Tibial artery (tissue), 4 donors: ENCODE measurements at regions not wholly inside any gene's neighbourhood (a gene's known extent, or its start where the extent isn't known, plus 50 kb on each side); places are given as distances from the start of the nearest gene placed in this dataset.
"Not testable (repeated sequence)": the region's sequence is repeated elsewhere in the genome, so short reads cannot be mapped to it uniquely, and the experiment has no call there.

Experiments
- DNase-seq, 2 donors: peaks; one replicate each; pipeline ENCODE4 v3.0.0-alpha.2; 2019
- H3K27ac ChIP-seq, 2 donors: fragments of 200-600 bp; sonication (generic) in 1 of 2; 1 replicate in 1 of 2; 2 replicates in 1 of 2; pipeline ENCODE4 v1.5.1; 2018 to 2019; ENCODE audit warnings: mild to moderate bottlenecking in 1 of 2
- H3K27me3 ChIP-seq, 2 donors: fragments of 200-600 bp; sonication (generic) in 1 of 2; one replicate each; pipeline versions ENCODE4 v1.5.1 to v1.6.0; 2016 to 2019
- H3K36me3 ChIP-seq, 3 donors: fragments of 200-600 bp; sonication (generic) in 2 of 3; one replicate each; pipeline ENCODE4 v1.5.1; 2016 to 2019; ENCODE audit warnings: mild to moderate bottlenecking in 2 of 3
- H3K4me1 ChIP-seq, 4 donors: fragments of 200-600 bp; sonication (generic) in 2 of 4; 1 replicate in 3 of 4; 2 replicates in 1 of 4; pipeline ENCODE4 v1.5.1; 2016 to 2019
- H3K4me3 ChIP-seq, 2 donors: fragments of 200-600 bp; sonication (generic) in 1 of 2; 1 replicate in 1 of 2; 2 replicates in 1 of 2; pipeline ENCODE4 v1.5.1; 2018 to 2019; ENCODE audit warnings: mild to moderate bottlenecking in 2 of 2
- H3K9me3 ChIP-seq, 3 donors: fragments of 200-600 bp; sonication (generic) in 1 of 3; one replicate each; pipeline ENCODE4 v1.5.1; 2016 to 2019
- intact Hi-C: fragments of 100-400 bp; cut with DNase I; formaldehyde crosslinking; loops from one replicate; pipeline ENCODE4 v1.15.0; 2023; ENCODE audit warnings: low total_unique reads
- TF ChIP-seq, protein P1 (sequence below), 2 experiments: fragments of 200-600 bp in 1 of 2; fragments of 450-650 bp in 1 of 2; IDR thresholded peaks; one replicate each; pipeline ENCODE4 v1.5.1; 2017 to 2019; ENCODE audit warnings: antibody characterized with exemption in 2 of 2, mild to moderate bottlenecking in 1 of 2, moderate library complexity in 1 of 2

DNA sequence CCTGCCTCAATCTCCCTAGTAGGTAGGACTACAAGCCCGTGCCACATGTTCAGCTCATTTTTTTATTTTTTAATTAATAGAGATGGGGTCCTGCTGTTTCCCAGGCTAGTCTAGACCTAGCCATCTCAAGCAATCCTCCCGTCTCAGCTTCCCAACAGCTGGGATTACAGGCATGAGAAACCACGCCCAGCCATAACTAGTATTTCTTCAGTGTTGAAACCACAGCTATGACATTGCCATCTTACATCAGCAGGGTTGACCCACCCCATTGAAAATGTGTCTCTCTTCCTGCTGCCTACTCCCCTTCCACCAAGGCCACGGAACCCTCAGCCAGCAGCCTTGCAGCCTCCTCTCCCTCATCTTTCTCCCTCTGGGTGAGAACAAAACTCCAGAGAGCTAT is 62.1 kb upstream of the ZNF746 start:
- TF ChIP-seq, protein P1, sequence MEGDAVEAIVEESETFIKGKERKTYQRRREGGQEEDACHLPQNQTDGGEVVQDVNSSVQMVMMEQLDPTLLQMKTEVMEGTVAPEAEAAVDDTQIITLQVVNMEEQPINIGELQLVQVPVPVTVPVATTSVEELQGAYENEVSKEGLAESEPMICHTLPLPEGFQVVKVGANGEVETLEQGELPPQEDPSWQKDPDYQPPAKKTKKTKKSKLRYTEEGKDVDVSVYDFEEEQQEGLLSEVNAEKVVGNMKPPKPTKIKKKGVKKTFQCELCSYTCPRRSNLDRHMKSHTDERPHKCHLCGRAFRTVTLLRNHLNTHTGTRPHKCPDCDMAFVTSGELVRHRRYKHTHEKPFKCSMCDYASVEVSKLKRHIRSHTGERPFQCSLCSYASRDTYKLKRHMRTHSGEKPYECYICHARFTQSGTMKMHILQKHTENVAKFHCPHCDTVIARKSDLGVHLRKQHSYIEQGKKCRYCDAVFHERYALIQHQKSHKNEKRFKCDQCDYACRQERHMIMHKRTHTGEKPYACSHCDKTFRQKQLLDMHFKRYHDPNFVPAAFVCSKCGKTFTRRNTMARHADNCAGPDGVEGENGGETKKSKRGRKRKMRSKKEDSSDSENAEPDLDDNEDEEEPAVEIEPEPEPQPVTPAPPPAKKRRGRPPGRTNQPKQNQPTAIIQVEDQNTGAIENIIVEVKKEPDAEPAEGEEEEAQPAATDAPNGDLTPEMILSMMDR (IDR thresholded peaks at IDR 0.05), result no peak
- DNase-seq, result no peak
- Histone ChIP-seq H3K4me3 (no peak overlapping the region), H3K27me3 (no peaks in the 10 kb centered on the region), H3K4me1 (no peaks in the 10 kb centered on the region), H3K27ac (no peak overlapping the region), H3K36me3 (peaks cover 21 to 38% (median 33%) of the 10 kb centered on the region in 3 donors), H3K9me3 (peaks cover 0 to 8% (median 0%) of the 10 kb centered on the region in 3 donors)
- intact Hi-C loops, result no loop called here

DNA sequence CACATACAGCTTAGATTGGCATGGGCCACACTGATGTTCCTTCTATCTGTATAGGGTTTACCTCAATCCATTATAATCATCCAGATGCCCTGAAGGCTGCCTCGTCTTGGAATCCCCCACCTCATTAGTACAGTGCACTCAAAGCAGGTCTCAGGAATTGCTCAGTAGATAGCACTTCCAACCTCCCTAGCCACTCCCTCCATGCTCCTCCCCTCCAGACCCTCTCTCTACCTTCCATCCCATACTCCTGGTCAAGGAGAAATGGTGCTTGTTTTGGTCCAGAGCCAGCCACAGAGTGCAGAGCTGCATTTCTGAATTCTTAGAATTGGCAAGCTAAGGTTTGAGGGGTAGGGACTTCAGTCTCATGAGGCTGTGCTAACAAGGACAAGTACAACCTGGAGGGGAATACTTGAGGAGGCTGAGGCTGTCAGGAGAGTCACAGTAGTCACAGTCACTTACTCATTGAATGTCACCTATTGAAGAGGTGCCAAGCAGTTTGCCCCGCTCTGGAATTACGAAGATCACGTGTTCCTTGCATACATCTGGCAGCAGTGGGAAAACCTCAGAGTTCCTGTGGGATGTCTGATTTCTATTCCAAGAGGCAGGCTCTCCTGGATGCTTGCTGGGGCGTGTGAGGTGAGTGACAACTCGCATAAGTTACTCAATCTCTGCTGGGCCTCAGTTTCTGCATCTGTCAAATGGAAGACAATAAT is 60.7 kb upstream of the ZNF746 start:
- peaks cover 17 to 45% (median 29%) of the 10 kb centered on the region in 3 donors for H3K36me3 ChIP-seq
- H3K4me3 ChIP-seq, result no peak overlapping the region
- H3K4me1 ChIP-seq, result no peaks in the 10 kb centered on the region
- DNase-seq, result no peak
- no peak overlapping the region for H3K27ac ChIP-seq
- no peaks in the 10 kb centered on the region for H3K27me3 ChIP-seq
- TF ChIP-seq, protein P1 (IDR thresholded peaks at IDR 0.05), result no peak
- H3K9me3 ChIP-seq, result no peaks in the 10 kb centered on the region
- intact Hi-C loops, result no loop called here

GRCh38 chr7:149556525-149556924 is 58.9 kb upstream of the ZNF746 start:
- H3K4me3 ChIP-seq, H3K27ac ChIP-seq, DNase-seq, intact Hi-C loops, H3K27me3 ChIP-seq, H3K4me1 ChIP-seq, H3K9me3 ChIP-seq: not testable (repeated sequence)
- H3K36me3 ChIP-seq, result peaks cover 33 to 61% (median 42%) of the 10 kb centered on the region in 3 donors

GRCh38 chr7:149554821-149555220 is 57.2 kb upstream of the ZNF746 start:
- H3K4me1 ChIP-seq, DNase-seq, H3K9me3 ChIP-seq, H3K27me3 ChIP-seq, H3K27ac ChIP-seq, intact Hi-C loops, H3K4me3 ChIP-seq: not testable (repeated sequence)
- H3K36me3 ChIP-seq, result peaks cover 50 to 70% (median 59%) of the 10 kb centered on the region in 3 donors

DNA sequence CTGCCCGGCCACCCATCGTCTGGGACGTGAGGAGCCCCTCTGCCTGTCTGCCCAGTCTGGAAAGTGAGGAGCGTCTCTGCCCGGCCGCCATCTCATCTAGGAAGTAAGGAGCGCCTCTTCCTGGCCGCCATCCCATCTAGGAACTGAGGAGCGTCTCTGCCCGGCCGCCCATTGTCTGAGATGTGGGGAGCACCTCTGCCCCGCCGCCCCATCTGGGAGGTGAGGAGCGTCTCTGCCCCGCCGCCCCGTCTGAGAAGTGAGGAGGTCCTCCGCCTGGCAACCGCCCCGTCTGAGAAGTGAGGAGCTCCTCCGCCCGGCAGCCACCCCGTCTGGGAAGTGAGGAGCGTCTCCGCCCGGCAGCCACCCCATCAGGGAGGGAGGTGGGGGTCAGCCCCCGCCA is 56.4 kb upstream of the ZNF746 start:
- H3K27me3 ChIP-seq, DNase-seq, H3K27ac ChIP-seq, H3K4me3 ChIP-seq, H3K9me3 ChIP-seq, H3K4me1 ChIP-seq, intact Hi-C loops: not testable (repeated sequence)
- peaks cover 58 to 79% (median 65%) of the 10 kb centered on the region in 3 donors for H3K36me3 ChIP-seq

GRCh38 chr7:149552799-149553198 is 55.2 kb upstream of the ZNF746 start:
- TF ChIP-seq, protein P1 (IDR thresholded peaks at IDR 0.05), result no peak
- H3K9me3 ChIP-seq, result no peaks in the 10 kb centered on the region
- DNase-seq, result no peak
- no peak overlapping the region for H3K4me3 ChIP-seq
- no peaks in the 10 kb centered on the region for H3K4me1 ChIP-seq
- intact Hi-C loops, result no loop called here
- H3K27ac ChIP-seq, result no peak overlapping the region
- peaks cover 59 to 81% (median 67%) of the 10 kb centered on the region in 3 donors for H3K36me3 ChIP-seq
- H3K27me3 ChIP-seq, result no peaks in the 10 kb centered on the region
